ENCODE measurements at regions not wholly inside any gene's neighbourhood (a gene's known extent, or its start where the extent isn't known, plus 50 kb on each side); places are given as distances from the start of the nearest gene placed in this dataset.

GRCh38 chr16:86158688-86159360, 259.9 kb downstream of the IRF8 start:
- no peaks in the 10 kb centered on the region for H3K4me1 ChIP-seq (ENCODE audit: control insufficient read depth, insufficient read depth, low read length, unreplicated experiment)
- peaks cover 10% of the 10 kb centered on the region for H3K27me3 ChIP-seq (ENCODE audit: insufficient read depth, low read length)
- no peak overlapping the region for H2AFZ ChIP-seq (ENCODE audit: low read length, unreplicated experiment)
- no peak overlapping the region for H3K27ac ChIP-seq (ENCODE audit: low read depth, low read length)
- H3K79me2 ChIP-seq (ENCODE audit: control insufficient read depth, insufficient read depth, low read length, unreplicated experiment), result no peaks in the 10 kb centered on the region
- H3K4me3 ChIP-seq (ENCODE audit: low read depth, low read length), result no peak overlapping the region
- H3K36me3 ChIP-seq (ENCODE audit: insufficient read depth, low read length), result no peaks in the 10 kb centered on the region

GRCh38 chr16:86165479-86165878, 266.5 kb downstream of the IRF8 start:
- no peaks in the 10 kb centered on the region for H3K79me2 ChIP-seq (ENCODE audit: control insufficient read depth, insufficient read depth, low read length, unreplicated experiment)

DNA sequence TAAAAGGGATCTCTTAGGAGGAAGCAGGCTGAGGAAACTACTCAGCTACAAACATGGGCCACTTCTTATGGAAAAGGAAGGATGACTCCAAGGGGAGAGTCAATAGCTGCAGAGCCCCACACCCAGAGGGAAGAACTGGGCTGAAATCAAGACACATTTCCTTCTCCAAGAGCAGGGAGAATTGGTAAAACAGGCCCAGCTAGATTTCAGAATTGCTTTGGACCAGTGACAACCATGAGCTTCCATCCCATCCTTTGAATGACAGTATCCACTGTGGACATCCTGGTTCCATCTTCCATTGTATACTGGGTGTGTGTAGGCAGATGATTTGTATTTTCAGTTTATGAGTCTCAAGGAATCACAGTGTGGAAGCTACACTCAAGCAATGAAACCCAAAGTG, 267.5 kb downstream of the IRF8 start:
- Histone ChIP-seq H3K4me3 (ENCODE audit: low read depth, low read length) (no peak overlapping the region), H3K36me3 (ENCODE audit: insufficient read depth, low read length) (no peaks in the 10 kb centered on the region), H2AFZ (ENCODE audit: low read length, unreplicated experiment) (no peak overlapping the region)

More at GRCh38 chr16:86165479-86165878, 266.5 kb downstream of the IRF8 start:
- Histone ChIP-seq H3K36me3 (ENCODE audit: insufficient read depth, low read length) (no peaks in the 10 kb centered on the region), H2AFZ (ENCODE audit: low read length, unreplicated experiment) (no peak overlapping the region), H3K27me3 (ENCODE audit: insufficient read depth, low read length) (no peaks in the 10 kb centered on the region), H3K4me1 (ENCODE audit: control insufficient read depth, insufficient read depth, low read length, unreplicated experiment) (no peaks in the 10 kb centered on the region), H3K4me3 (ENCODE audit: low read depth, low read length) (no peak overlapping the region), H3K27ac (ENCODE audit: low read depth, low read length) (no peak overlapping the region)

GRCh38 chr16:86167061-86167460, 268.1 kb downstream of the IRF8 start:
- no peaks in the 10 kb centered on the region for H3K36me3 ChIP-seq (ENCODE audit: insufficient read depth, low read length)
- H3K4me3 ChIP-seq (ENCODE audit: low read depth, low read length), result no peak overlapping the region
- no peaks in the 10 kb centered on the region for H3K4me1 ChIP-seq (ENCODE audit: control insufficient read depth, insufficient read depth, low read length, unreplicated experiment)
- H2AFZ ChIP-seq (ENCODE audit: low read length, unreplicated experiment), result no peak overlapping the region
- H3K27me3 ChIP-seq (ENCODE audit: insufficient read depth, low read length), result no peaks in the 10 kb centered on the region
- H3K27ac ChIP-seq (ENCODE audit: low read depth, low read length), result no peak overlapping the region
- H3K79me2 ChIP-seq (ENCODE audit: control insufficient read depth, insufficient read depth, low read length, unreplicated experiment), result no peaks in the 10 kb centered on the region

More for the DNA sequence above, 267.5 kb downstream of the IRF8 start:
- H3K27ac ChIP-seq (ENCODE audit: low read depth, low read length), result no peak overlapping the region
- H3K27me3 ChIP-seq (ENCODE audit: insufficient read depth, low read length), result no peaks in the 10 kb centered on the region
- no peaks in the 10 kb centered on the region for H3K4me1 ChIP-seq (ENCODE audit: control insufficient read depth, insufficient read depth, low read length, unreplicated experiment)
- no peaks in the 10 kb centered on the region for H3K79me2 ChIP-seq (ENCODE audit: control insufficient read depth, insufficient read depth, low read length, unreplicated experiment)

DNA sequence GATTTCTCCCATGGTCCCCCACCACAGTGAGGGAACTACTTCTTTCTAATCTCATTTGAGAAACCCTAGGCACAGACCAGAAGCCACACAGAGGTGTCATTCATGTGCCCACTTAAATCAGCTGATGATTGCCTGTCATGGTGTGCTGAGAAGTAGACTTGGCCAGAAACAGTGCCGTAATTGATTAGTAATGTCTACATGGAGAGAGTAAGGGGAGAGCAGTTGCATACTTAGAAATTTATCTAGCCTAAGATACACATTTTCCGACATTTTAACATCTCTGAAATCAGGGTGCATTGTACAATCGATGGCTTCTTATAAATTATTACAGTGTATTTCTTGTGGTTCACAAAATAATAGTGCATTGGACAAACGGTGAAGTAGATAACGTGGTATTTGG, 271.8 kb downstream of the IRF8 start:
- peaks cover 20% of the 10 kb centered on the region for H3K27me3 ChIP-seq (ENCODE audit: insufficient read depth, low read length)
- no peak overlapping the region for H2AFZ ChIP-seq (ENCODE audit: low read length, unreplicated experiment)
- no peak overlapping the region for H3K27ac ChIP-seq (ENCODE audit: low read depth, low read length)
- H3K4me1 ChIP-seq (ENCODE audit: control insufficient read depth, insufficient read depth, low read length, unreplicated experiment), result no peaks in the 10 kb centered on the region
- H3K4me3 ChIP-seq (ENCODE audit: low read depth, low read length), result no peak overlapping the region
- no peaks in the 10 kb centered on the region for H3K36me3 ChIP-seq (ENCODE audit: insufficient read depth, low read length)
- no peaks in the 10 kb centered on the region for H3K79me2 ChIP-seq (ENCODE audit: control insufficient read depth, insufficient read depth, low read length, unreplicated experiment)

GRCh38 chr16:86171329-86171728, 272.4 kb downstream of the IRF8 start:
- Histone ChIP-seq H3K79me2 (ENCODE audit: control insufficient read depth, insufficient read depth, low read length, unreplicated experiment) (no peaks in the 10 kb centered on the region), H3K27me3 (ENCODE audit: insufficient read depth, low read length) (peaks cover 24% of the 10 kb centered on the region), H3K36me3 (ENCODE audit: insufficient read depth, low read length) (no peaks in the 10 kb centered on the region), H2AFZ (ENCODE audit: low read length, unreplicated experiment) (no peak overlapping the region), H3K4me3 (ENCODE audit: low read depth, low read length) (no peak overlapping the region), H3K4me1 (ENCODE audit: control insufficient read depth, insufficient read depth, low read length, unreplicated experiment) (no peaks in the 10 kb centered on the region), H3K27ac (ENCODE audit: low read depth, low read length) (no peak overlapping the region)

DNA sequence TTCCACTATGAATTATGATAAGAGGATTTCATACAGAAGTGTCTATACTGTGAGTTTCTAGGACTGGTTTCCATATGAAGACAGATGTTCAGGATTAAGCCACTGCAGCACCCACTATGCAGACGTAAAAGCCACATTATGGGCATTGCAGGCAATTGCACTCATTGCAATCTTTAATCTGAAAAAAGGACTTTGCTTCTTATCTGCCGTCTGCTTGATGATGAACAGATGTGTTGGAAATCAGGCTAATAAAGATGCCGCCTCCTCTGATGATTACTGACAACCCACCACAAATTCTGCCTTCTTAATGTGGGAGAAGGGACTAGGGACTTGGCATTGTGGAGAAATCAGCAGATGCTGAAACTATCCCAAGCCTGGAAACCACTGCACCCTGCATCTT, 276.9 kb downstream of the IRF8 start:
- H3K36me3 ChIP-seq (ENCODE audit: insufficient read depth, low read length), result no peaks in the 10 kb centered on the region
- H3K4me1 ChIP-seq (ENCODE audit: control insufficient read depth, insufficient read depth, low read length, unreplicated experiment), result no peaks in the 10 kb centered on the region
- no peak overlapping the region for H3K27ac ChIP-seq (ENCODE audit: low read depth, low read length)
- no peak overlapping the region for H2AFZ ChIP-seq (ENCODE audit: low read length, unreplicated experiment)
- H3K79me2 ChIP-seq (ENCODE audit: control insufficient read depth, insufficient read depth, low read length, unreplicated experiment), result no peaks in the 10 kb centered on the region
- H3K27me3 ChIP-seq (ENCODE audit: insufficient read depth, low read length), result peaks cover 24% of the 10 kb centered on the region
- no peak overlapping the region for H3K4me3 ChIP-seq (ENCODE audit: low read depth, low read length)

DNA sequence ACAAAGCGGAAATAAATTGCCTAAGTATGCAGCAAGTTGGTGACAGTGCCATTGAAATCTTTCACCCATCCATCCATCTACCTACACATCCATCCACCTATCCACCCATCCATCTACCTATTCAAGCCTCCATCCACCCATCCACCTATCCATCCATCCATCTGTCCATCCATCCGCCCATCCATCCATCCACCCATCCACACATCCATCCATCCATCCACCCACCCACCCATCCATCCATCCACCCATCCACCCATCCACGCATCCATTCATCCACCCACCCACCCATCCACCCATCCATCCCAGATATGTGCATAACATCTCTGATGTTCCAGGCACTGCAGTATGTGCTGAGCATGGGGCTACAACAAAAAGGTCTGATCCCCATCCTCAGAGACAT, 277.5 kb downstream of the IRF8 start:
- Histone ChIP-seq H3K4me1 (ENCODE audit: control insufficient read depth, insufficient read depth, low read length, unreplicated experiment) (no peaks in the 10 kb centered on the region), H3K27me3 (ENCODE audit: insufficient read depth, low read length) (peaks cover 24% of the 10 kb centered on the region), H3K79me2 (ENCODE audit: control insufficient read depth, insufficient read depth, low read length, unreplicated experiment) (no peaks in the 10 kb centered on the region)

GRCh38 chr16:86180244-86180643, 281.3 kb downstream of the IRF8 start:
- Histone ChIP-seq H3K27ac (ENCODE audit: low read depth, low read length) (no peak overlapping the region), H3K4me1 (ENCODE audit: control insufficient read depth, insufficient read depth, low read length, unreplicated experiment) (no peaks in the 10 kb centered on the region), H3K27me3 (ENCODE audit: insufficient read depth, low read length) (peaks cover 5% of the 10 kb centered on the region; the same call in 1 of the 2 replicates), H3K4me3 (ENCODE audit: low read depth, low read length) (no peak overlapping the region), H3K79me2 (ENCODE audit: control insufficient read depth, insufficient read depth, low read length, unreplicated experiment) (no peaks in the 10 kb centered on the region), H3K36me3 (ENCODE audit: insufficient read depth, low read length) (no peaks in the 10 kb centered on the region), H2AFZ (ENCODE audit: low read length, unreplicated experiment) (no peak overlapping the region)

More for the DNA sequence above, 277.5 kb downstream of the IRF8 start:
- no peaks in the 10 kb centered on the region for H3K36me3 ChIP-seq (ENCODE audit: insufficient read depth, low read length)
- no peak overlapping the region for H3K4me3 ChIP-seq (ENCODE audit: low read depth, low read length)
- no peak overlapping the region for H3K27ac ChIP-seq (ENCODE audit: low read depth, low read length)
- H2AFZ ChIP-seq (ENCODE audit: low read length, unreplicated experiment), result no peak overlapping the region

DNA sequence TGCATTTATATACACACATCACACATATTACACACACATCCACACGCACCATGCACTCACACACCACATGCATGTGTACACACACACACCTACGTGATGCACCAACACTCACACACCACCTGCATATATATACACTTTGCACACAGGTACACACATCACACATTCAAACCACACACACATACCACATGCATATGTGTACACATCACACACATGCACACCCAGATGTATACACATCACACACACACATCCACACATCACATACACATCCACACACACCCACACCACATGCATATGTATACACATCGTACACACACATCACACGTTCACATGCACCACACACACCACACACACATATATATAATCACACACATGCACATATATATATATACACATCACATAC, 281.8 kb downstream of the IRF8 start:
- no peak overlapping the region for H3K27ac ChIP-seq (ENCODE audit: low read depth, low read length)

DNA sequence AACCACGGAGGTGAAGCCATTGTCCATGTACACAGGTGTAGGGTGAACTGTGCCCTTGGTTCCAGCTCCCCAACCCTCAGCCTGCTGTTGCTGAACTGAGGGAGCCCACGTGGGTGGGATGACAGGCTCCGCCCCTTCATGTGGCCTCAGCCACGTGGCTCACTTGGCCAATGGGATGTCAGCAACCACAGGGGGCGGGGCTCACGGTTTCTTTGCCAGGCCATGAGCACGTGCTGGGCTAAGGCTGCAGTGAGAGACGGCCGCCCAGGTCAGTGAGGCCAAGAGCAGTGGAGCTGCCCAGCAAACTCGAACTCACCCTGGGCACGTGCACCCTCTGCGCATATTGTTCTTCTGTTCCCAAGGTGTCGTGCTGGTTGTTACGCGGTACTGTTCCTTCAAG, 282.6 kb downstream of the IRF8 start:
- H3K27ac ChIP-seq (ENCODE audit: low read depth, low read length), result no peak overlapping the region
- no peaks in the 10 kb centered on the region for H3K36me3 ChIP-seq (ENCODE audit: insufficient read depth, low read length)
- H2AFZ ChIP-seq (ENCODE audit: low read length, unreplicated experiment), result no peak overlapping the region
- H3K79me2 ChIP-seq (ENCODE audit: control insufficient read depth, insufficient read depth, low read length, unreplicated experiment), result no peaks in the 10 kb centered on the region
- H3K4me1 ChIP-seq (ENCODE audit: control insufficient read depth, insufficient read depth, low read length, unreplicated experiment), result no peaks in the 10 kb centered on the region
- no peak overlapping the region for H3K4me3 ChIP-seq (ENCODE audit: low read depth, low read length)
- peaks cover 4% of the 10 kb centered on the region; the same call in 1 of the 2 replicates for H3K27me3 ChIP-seq (ENCODE audit: insufficient read depth, low read length)

More for the DNA sequence above, 281.8 kb downstream of the IRF8 start:
- Histone ChIP-seq H3K27me3 (ENCODE audit: insufficient read depth, low read length) (peaks cover 3% of the 10 kb centered on the region; the same call in 1 of the 2 replicates), H3K79me2 (ENCODE audit: control insufficient read depth, insufficient read depth, low read length, unreplicated experiment) (no peaks in the 10 kb centered on the region), H2AFZ (ENCODE audit: low read length, unreplicated experiment) (no peak overlapping the region), H3K4me3 (ENCODE audit: low read depth, low read length) (no peak overlapping the region), H3K36me3 (ENCODE audit: insufficient read depth, low read length) (no peaks in the 10 kb centered on the region), H3K4me1 (ENCODE audit: control insufficient read depth, insufficient read depth, low read length, unreplicated experiment) (no peaks in the 10 kb centered on the region)
